ENCODE measurements at regions not wholly inside any gene's neighbourhood (a gene's known extent, or its start where the extent isn't known, plus 50 kb on each side); places are given as distances from the start of the nearest gene placed in this dataset.

- no peaks in the 10 kb centered on the region for H3K27me3 Mint-ChIP-seq (ENCODE audit: low read depth)
- Histone ChIP-seq H3K4me2 (ENCODE audit: insufficient read depth, insufficient read length, low read length) (no peak overlapping the region), H2AK5ac (ENCODE audit: insufficient read length, low read length) (no peak overlapping the region), H3K4ac (ENCODE audit: low read depth, low read length) (no peak overlapping the region), H3K9me3 (ENCODE audit: control insufficient read depth, low read depth, low read length) (no peaks in the 10 kb centered on the region), H2BK20ac (ENCODE audit: low read depth, low read length, poor library complexity, severe bottlenecking) (no peak overlapping the region), H2BK15ac (ENCODE audit: low read depth, low read length) (no peak overlapping the region), H3K18ac (ENCODE audit: insufficient read length, low read depth, low read length) (no peak overlapping the region), H4K20me1 (ENCODE audit: control insufficient read depth, insufficient read depth, insufficient read length) (no peaks in the 10 kb centered on the region), H4K5ac (ENCODE audit: insufficient read length, low read depth, low read length) (no peak overlapping the region), H3K27ac (ENCODE audit: insufficient read length, low read depth, low read length) (no peak overlapping the region), H4K8ac (replicated peaks; ENCODE audit: insufficient read length, low read depth, low read length) (no peak overlapping the region), H3T11ph (ENCODE audit: low read length) (no peak overlapping the region), H3K23me2 (ENCODE audit: insufficient read length, low read depth, low read length, poor library complexity, severe bottlenecking) (no peaks in the 10 kb centered on the region), H2BK12ac (ENCODE audit: insufficient read length, low read depth, low read length) (no peak overlapping the region), H3K56ac (ENCODE audit: insufficient read length, low read depth, low read length) (no peak overlapping the region), H2BK120ac (ENCODE audit: low read depth, low read length, poor library complexity, severe bottlenecking) (no peak overlapping the region), H3K14ac (ENCODE audit: insufficient read depth, low read length) (no peak overlapping the region), H3K4me1 (ENCODE audit: insufficient read depth, low read length) (no peaks in the 10 kb centered on the region; the same call in 1 of the 2 replicates), H3K79me2 (ENCODE audit: insufficient read depth, low read length) (no peaks in the 10 kb centered on the region), H3K79me1 (ENCODE audit: insufficient read depth, low read depth, low read length, poor library complexity, severe bottlenecking) (no peaks in the 10 kb centered on the region), H4K91ac (ENCODE audit: insufficient read length, low read depth, low read length) (no peak overlapping the region), H2BK5ac (ENCODE audit: insufficient read length, low read length) (no peak overlapping the region), H3K27me3 (ENCODE audit: insufficient read depth, low read length) (no peaks in the 10 kb centered on the region), H3K9ac (ENCODE audit: extremely low read depth, insufficient read length, low read length) (no peak overlapping the region), H3K23ac (ENCODE audit: insufficient read length, low read depth, low read length) (no peak overlapping the region), H2AFZ (ENCODE audit: low read length) (no peak overlapping the region)
- no peak for DNase-seq
- peaks cover 2% of the 10 kb centered on the region in 2 experiments; a peak in 1 of 5 replicates for H3K9me3 Mint-ChIP-seq
- TF ChIP-seq, protein P1, sequence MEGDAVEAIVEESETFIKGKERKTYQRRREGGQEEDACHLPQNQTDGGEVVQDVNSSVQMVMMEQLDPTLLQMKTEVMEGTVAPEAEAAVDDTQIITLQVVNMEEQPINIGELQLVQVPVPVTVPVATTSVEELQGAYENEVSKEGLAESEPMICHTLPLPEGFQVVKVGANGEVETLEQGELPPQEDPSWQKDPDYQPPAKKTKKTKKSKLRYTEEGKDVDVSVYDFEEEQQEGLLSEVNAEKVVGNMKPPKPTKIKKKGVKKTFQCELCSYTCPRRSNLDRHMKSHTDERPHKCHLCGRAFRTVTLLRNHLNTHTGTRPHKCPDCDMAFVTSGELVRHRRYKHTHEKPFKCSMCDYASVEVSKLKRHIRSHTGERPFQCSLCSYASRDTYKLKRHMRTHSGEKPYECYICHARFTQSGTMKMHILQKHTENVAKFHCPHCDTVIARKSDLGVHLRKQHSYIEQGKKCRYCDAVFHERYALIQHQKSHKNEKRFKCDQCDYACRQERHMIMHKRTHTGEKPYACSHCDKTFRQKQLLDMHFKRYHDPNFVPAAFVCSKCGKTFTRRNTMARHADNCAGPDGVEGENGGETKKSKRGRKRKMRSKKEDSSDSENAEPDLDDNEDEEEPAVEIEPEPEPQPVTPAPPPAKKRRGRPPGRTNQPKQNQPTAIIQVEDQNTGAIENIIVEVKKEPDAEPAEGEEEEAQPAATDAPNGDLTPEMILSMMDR (conservative IDR thresholded peaks at IDR 0.05), result no peak
- H3K4me1 Mint-ChIP-seq, result peaks cover 6 to 7% of the 10 kb centered on the region in 2 experiments
- H3K36me3 Mint-ChIP-seq (ENCODE audit: insufficient read depth in 1 of 3, low read depth in 3 of 3), result peaks cover 0 to 3% (median 0%) of the 10 kb centered on the region in 3 experiments; a peak in 1 of 7 replicates
- H3K27ac Mint-ChIP-seq, result no peak overlapping the region
- H3K4me3 Mint-ChIP-seq, result no peak overlapping the region
These were observed 130.7 kb upstream of the PRMT6 start for GRCh38 chr1:106925750-106926149.

All from H9 (cell line).